ENCODE measurements at regions not wholly inside any gene's neighbourhood (a gene's known extent, or its start where the extent isn't known, plus 50 kb on each side); places are given as distances from the start of the nearest gene placed in this dataset.

- TF ChIP-seq CTCF (IDR thresholded peaks at IDR 0.05) = no peak
- no peak for TF ChIP-seq POLR2A (IDR thresholded peaks at IDR 0.05)
- no peak for TF ChIP-seq POLR2AphosphoS5 (IDR thresholded peaks at IDR 0.05)
- TF ChIP-seq EP300 (IDR thresholded peaks at IDR 0.05) = no peak
Observed at GRCh38 chr10:29845166-29845565, 210.4 kb upstream of the SVIL start.
